Sigmoid colon (tissue), 4 donors: ENCODE measurements at regions not wholly inside any gene's neighbourhood (a gene's known extent, or its start where the extent isn't known, plus 50 kb on each side); places are given as distances from the start of the nearest gene placed in this dataset.

Source experiments
- CTCF ChIP-seq, 4 experiments: fragments of 450-650 bp in 3 of 4; fragments of 200-600 bp in 1 of 4; IDR thresholded peaks; one replicate each; pipeline ENCODE4 v1.5.1; 2016 to 2019; ENCODE audit warnings: antibody characterized with exemption in 4 of 4, mild to moderate bottlenecking in 3 of 4, moderate library complexity in 2 of 4
- EP300 ChIP-seq, 4 donors: sonication (generic); formaldehyde crosslinking; IDR thresholded peaks; one replicate each; pipeline ENCODE4 v1.6.1; 2017; ENCODE audit warnings: antibody characterized with exemption in 4 of 4
- POLR2A ChIP-seq, 2 donors: fragments of 450-650 bp; IDR thresholded peaks; one replicate each; pipeline ENCODE4 v1.6.1; 2016; ENCODE audit warnings: antibody characterized with exemption in 2 of 2, mild to moderate bottlenecking in 2 of 2, moderate library complexity in 2 of 2
- POLR2AphosphoS5 ChIP-seq, 4 donors: sonication (generic); formaldehyde crosslinking; IDR thresholded peaks; one replicate each; pipeline ENCODE4 v1.6.1; 2017; ENCODE audit warnings: antibody characterized with exemption in 4 of 4

- TF ChIP-seq CTCF (IDR thresholded peaks at IDR 0.05) (no peak), POLR2A (IDR thresholded peaks at IDR 0.05) (no peak), POLR2AphosphoS5 (IDR thresholded peaks at IDR 0.05) (no peak), EP300 (IDR thresholded peaks at IDR 0.05) (no peak)
Observed at GRCh38 chrX:110568441-110568840, 209.8 kb downstream of the RTL9 start.
